T1000 (cell line): ENCODE measurements at regions not wholly inside any gene's neighbourhood (a gene's known extent, or its start where the extent isn't known, plus 50 kb on each side); places are given as distances from the start of the nearest gene placed in this dataset.
"Not testable (repeated sequence)": the region's sequence is repeated elsewhere in the genome, so short reads cannot be mapped to it uniquely, and the experiment has no call there.

Source experiments
- DNase-seq: peaks from one replicate; lab custom pipeline; 2025; ENCODE audit warnings: mixed read lengths; lab: John Stamatoyannopoulos, UW

- DNase-seq: no peak
These were observed 199.1 kb downstream of the FAM43A start for GRCh38 chr3:194884649-194885315.

- no peak for DNase-seq
These were observed 200.1 kb downstream of the FAM43A start for GRCh38 chr3:194885766-194886165.

GRCh38 chr3:194886836-194887235 is 201.2 kb downstream of the FAM43A start:
- no peak for DNase-seq

GRCh38 chr3:194888062-194888461 is 202.4 kb downstream of the FAM43A start:
- DNase-seq: not testable (repeated sequence)

GRCh38 chr3:194888916-194889315 is 203.2 kb downstream of the FAM43A start:
- DNase-seq: no peak

- no peak for DNase-seq
These were observed 204.4 kb downstream of the FAM43A start for GRCh38 chr3:194890091-194890490.

GRCh38 chr3:194893121-194893987 is 207.7 kb downstream of the FAM43A start:
- no peak for DNase-seq

- no peak for DNase-seq
These were observed 208.9 kb downstream of the FAM43A start for GRCh38 chr3:194894538-194894937.

GRCh38 chr3:194900854-194901522 is 215.3 kb downstream of the FAM43A start:
- no peak for DNase-seq

- not testable (repeated sequence) for DNase-seq
These were observed 217.8 kb downstream of the FAM43A start for GRCh38 chr3:194903447-194903846.

GRCh38 chr3:194904999-194905398 is 219.3 kb downstream of the FAM43A start:
- not testable (repeated sequence) for DNase-seq

GRCh38 chr3:194905696-194906095 is 220.0 kb downstream of the FAM43A start:
- no peak for DNase-seq

- no peak for DNase-seq
These were observed 220.5 kb downstream of the FAM43A start for GRCh38 chr3:194906229-194906629.

GRCh38 chr3:194906970-194907629 is 221.4 kb downstream of the FAM43A start:
- DNase-seq: no peak

GRCh38 chr3:194907811-194908210 is 222.1 kb downstream of the FAM43A start:
- no peak for DNase-seq

GRCh38 chr3:194908496-194908895 is 222.8 kb downstream of the FAM43A start:
- no peak for DNase-seq

GRCh38 chr3:194908972-194909371 is 223.3 kb downstream of the FAM43A start:
- no peak for DNase-seq

GRCh38 chr3:194910414-194910984 is 224.8 kb downstream of the FAM43A start:
- DNase-seq: no peak

- DNase-seq: no peak
These were observed 227.6 kb downstream of the FAM43A start for GRCh38 chr3:194913316-194913715.

- not testable (repeated sequence) for DNase-seq
These were observed 239.2 kb downstream of the FAM43A start for GRCh38 chr3:194924889-194925288.

- DNase-seq: no peak
These were observed 239.9 kb downstream of the FAM43A start for GRCh38 chr3:194925614-194926013.

GRCh38 chr3:194928227-194928626 is 242.5 kb downstream of the FAM43A start:
- DNase-seq: no peak
